ENCODE measurements at regions not wholly inside any gene's neighbourhood (a gene's known extent, or its start where the extent isn't known, plus 50 kb on each side); places are given as distances from the start of the nearest gene placed in this dataset.
"Not testable (repeated sequence)": the region's sequence is repeated elsewhere in the genome, so short reads cannot be mapped to it uniquely, and the experiment has no call there.

DNA sequence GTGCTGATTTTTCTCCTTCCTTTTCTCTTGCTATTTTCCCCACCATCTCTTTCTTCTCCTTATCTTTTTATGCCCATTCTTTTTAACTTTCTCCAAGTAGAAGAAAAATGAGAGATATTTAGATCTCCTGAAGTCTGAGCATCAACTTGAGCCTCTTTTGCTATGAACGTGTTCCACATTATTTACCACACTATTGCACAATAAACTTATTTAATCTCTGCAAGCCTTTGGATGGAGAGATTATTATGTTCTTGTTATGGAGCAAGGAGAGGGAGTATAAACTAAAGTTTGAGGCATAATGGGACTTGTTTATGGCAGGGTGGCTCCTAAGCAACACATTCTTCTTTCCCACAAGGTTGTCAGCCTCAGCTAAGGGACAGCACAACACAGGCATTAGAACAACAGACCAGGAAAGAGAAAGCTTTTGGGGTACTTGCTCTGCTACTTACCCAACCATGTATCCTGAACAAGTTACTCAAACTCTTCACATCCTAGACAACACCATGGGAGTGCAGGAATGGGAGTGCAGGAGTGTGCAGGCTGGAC lies 365.5 kb upstream of the BOD1L1 start:
- Histone ChIP-seq H3K4me1 (peaks cover 18% of the 10 kb centered on the region), H3K36me3 (no peaks in the 10 kb centered on the region), H3K27me3 (no peaks in the 10 kb centered on the region), H3K9me3 (no peaks in the 10 kb centered on the region), H3K4me3 (no peak overlapping the region), H3K27ac (no peak overlapping the region)
- DNase-seq (ENCODE audit: low spot score in 2 of 2) = no peak
- TF ChIP-seq EP300 (IDR thresholded peaks at IDR 0.05) = no peak
- no peak for TF ChIP-seq POLR2A (IDR thresholded peaks at IDR 0.05)
- TF ChIP-seq, protein P1, sequence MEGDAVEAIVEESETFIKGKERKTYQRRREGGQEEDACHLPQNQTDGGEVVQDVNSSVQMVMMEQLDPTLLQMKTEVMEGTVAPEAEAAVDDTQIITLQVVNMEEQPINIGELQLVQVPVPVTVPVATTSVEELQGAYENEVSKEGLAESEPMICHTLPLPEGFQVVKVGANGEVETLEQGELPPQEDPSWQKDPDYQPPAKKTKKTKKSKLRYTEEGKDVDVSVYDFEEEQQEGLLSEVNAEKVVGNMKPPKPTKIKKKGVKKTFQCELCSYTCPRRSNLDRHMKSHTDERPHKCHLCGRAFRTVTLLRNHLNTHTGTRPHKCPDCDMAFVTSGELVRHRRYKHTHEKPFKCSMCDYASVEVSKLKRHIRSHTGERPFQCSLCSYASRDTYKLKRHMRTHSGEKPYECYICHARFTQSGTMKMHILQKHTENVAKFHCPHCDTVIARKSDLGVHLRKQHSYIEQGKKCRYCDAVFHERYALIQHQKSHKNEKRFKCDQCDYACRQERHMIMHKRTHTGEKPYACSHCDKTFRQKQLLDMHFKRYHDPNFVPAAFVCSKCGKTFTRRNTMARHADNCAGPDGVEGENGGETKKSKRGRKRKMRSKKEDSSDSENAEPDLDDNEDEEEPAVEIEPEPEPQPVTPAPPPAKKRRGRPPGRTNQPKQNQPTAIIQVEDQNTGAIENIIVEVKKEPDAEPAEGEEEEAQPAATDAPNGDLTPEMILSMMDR (IDR thresholded peaks at IDR 0.05) = no peak
- TF ChIP-seq POLR2AphosphoS5 (IDR thresholded peaks at IDR 0.05) = no peak
- 59% methylated on average over 1 of the region's 1 CpG for WGBS

DNA sequence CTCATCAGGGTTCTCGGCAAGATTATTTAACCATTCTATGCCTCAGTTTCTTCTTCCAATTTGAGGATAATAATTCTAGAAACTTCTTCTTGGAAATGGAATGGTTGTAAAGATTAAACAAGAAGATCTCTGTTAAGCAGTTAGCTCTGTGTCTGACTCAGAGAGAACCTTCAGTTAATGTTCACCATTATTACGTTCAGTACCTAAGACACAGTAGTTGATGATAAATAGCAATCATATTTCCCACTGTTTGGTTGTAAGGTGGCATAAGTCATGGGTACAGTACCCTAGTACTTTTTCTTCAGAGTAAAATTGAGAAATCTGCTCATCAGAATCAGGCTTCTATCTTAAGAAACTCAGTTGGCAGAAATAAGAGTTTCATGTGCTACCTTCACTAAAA lies 366.5 kb upstream of the BOD1L1 start:
- WGBS = 90% methylated on average over 2 of the region's 2 CpGs
- Histone ChIP-seq H3K27me3 (no peaks in the 10 kb centered on the region), H3K4me3 (no peak overlapping the region), H3K27ac (no peak overlapping the region), H3K4me1 (peaks cover 10% of the 10 kb centered on the region), H3K36me3 (no peaks in the 10 kb centered on the region), H3K9me3 (no peaks in the 10 kb centered on the region)
- TF ChIP-seq, protein P1 (IDR thresholded peaks at IDR 0.05) = no peak
- TF ChIP-seq EP300 (IDR thresholded peaks at IDR 0.05) (no peak), POLR2AphosphoS5 (IDR thresholded peaks at IDR 0.05) (no peak), POLR2A (IDR thresholded peaks at IDR 0.05) (no peak)
- no peak for DNase-seq (ENCODE audit: low spot score in 2 of 2)

DNA sequence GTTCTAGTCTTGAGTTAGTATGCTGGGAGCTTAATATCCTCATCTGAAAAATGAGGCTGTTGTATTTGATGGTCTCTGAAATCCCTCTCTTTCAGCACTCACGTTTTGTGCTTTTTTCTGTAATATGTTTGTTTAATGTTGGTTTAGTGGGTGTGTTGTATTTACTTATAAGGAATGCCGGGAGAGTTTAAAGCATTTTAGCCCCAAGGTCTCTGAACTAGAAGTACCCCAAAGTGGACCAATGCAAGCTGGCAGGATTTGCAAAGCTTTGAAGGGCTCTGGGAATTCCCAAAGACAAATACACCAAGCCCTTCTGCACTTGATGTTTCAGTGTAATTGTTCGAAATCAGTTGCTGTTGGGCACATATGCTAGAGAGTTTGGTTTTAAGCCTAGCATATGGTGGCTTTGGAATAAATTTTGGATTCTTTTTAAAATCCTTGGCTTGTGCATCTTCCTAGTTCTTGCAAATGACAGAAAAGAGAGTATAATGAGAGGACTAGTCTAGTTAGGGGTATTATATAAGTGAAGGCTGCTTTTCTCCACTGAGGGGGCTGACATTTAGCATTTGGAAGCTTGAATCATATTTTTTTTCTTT lies 371.4 kb upstream of the BOD1L1 start:
- Histone ChIP-seq H3K4me3 (no peak overlapping the region), H3K4me1 (no peaks in the 10 kb centered on the region), H3K27me3 (no peaks in the 10 kb centered on the region), H3K36me3 (no peaks in the 10 kb centered on the region), H3K9me3 (peaks cover 12% of the 10 kb centered on the region), H3K27ac (no peak overlapping the region)
- no peak for DNase-seq (ENCODE audit: low spot score in 2 of 2)
- WGBS = 61% methylated on average over 3 of the region's 3 CpGs
- TF ChIP-seq, protein P1 (IDR thresholded peaks at IDR 0.05) = no peak
- TF ChIP-seq POLR2AphosphoS5 (IDR thresholded peaks at IDR 0.05) (no peak), EP300 (IDR thresholded peaks at IDR 0.05) (no peak), POLR2A (IDR thresholded peaks at IDR 0.05) (no peak)

DNA sequence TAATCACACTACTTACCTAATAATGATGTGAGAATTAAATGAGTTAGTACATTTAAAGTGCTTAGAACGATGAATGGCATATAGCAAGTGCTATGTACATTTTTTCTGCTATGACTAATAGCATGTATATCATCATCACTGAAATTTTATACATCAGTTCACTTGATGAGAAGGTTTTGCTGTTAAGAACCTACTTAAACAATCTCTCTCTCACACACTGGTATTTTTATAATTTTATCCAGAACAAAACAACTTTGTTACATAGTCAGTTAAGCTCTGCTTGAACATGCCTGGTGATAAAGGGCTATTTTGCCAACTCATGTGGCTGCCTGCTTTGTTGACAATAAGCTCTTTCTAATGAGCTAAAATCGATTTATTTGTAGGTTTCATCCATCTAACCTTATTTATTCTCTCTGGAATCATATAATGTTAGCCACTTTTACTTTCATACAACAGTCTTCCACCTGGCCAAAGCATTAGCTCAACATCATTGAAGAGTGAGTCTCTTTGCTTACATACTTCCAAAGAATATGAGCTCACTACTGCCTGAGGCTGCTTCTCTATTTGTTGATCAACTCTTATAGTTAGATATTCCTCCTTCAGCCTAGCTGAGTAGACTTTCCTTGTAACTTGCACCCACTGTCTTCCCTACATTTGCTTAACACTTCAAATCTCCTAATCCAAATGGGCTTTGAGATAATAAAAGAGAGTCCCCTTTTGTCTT lies 372.7 kb upstream of the BOD1L1 start:
- Histone ChIP-seq H3K9me3 (peaks cover 12% of the 10 kb centered on the region), H3K4me3 (no peak overlapping the region), H3K36me3 (no peaks in the 10 kb centered on the region), H3K27me3 (no peaks in the 10 kb centered on the region), H3K27ac (no peak overlapping the region), H3K4me1 (no peaks in the 10 kb centered on the region)
- TF ChIP-seq POLR2A (IDR thresholded peaks at IDR 0.05) = no peak
- TF ChIP-seq, protein P1 (IDR thresholded peaks at IDR 0.05) = no peak
- TF ChIP-seq EP300 (IDR thresholded peaks at IDR 0.05) = no peak
- TF ChIP-seq POLR2AphosphoS5 (IDR thresholded peaks at IDR 0.05) = no peak
- DNase-seq (ENCODE audit: low spot score in 2 of 2) = no peak
- WGBS = 52% methylated on average over 2 of the region's 2 CpGs

DNA sequence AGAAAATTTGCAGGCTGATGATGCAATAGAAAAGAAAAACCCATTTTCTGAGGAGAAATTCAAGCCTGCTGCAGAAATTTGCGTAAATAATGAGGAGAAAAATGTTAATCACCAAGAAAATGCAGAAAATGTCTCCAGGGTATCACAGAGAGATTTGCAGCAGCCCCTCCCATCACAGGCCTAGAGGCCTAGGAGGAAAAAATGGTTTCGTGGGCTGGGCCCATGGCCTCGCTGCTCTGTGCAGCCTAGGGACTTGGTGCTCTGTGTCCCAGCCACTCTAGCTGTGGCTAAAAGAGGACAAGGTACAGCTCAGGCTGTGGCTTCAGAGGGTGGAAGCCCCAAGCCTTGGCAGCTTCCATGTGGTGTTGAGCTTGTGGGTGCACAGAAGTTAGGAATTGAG lies 374.8 kb upstream of the BOD1L1 start:
- H3K27ac ChIP-seq; H3K4me3 ChIP-seq; H3K4me1 ChIP-seq; DNase-seq (ENCODE audit: low spot score in 2 of 2); H3K27me3 ChIP-seq; H3K36me3 ChIP-seq: not testable (repeated sequence)
- 94% methylated on average over 3 of the region's 3 CpGs for WGBS
- H3K9me3 ChIP-seq = peaks cover 12% of the 10 kb centered on the region
